Stimulated activated CD4-positive, alpha-beta T cell treated with anti-CD3 and anti-CD28 coated beads, Interleukin-15, amount 100 ng/mL, for 1 hour (primary cell): ENCODE measurements at regions not wholly inside any gene's neighbourhood (a gene's known extent, or its start where the extent isn't known, plus 50 kb on each side); places are given as distances from the start of the nearest gene placed in this dataset.
"Not testable (repeated sequence)": the region's sequence is repeated elsewhere in the genome, so short reads cannot be mapped to it uniquely, and the experiment has no call there.

Source experiments
- DNase-seq, 2 donors: peaks; one replicate each; pipeline ENCODE4 v3.0.0-alpha.2; 2020; ENCODE audit warnings: low read depth in 1 of 2, low spot score in 1 of 2

- no peak for DNase-seq
These were observed 219.2 kb downstream of the FOXD2 start for GRCh38 chr1:47656719-47657685.

- DNase-seq: no peak
These were observed 220.5 kb downstream of the FOXD2 start for GRCh38 chr1:47658161-47658920.

- no peak for DNase-seq
These were observed 221.3 kb downstream of the FOXD2 start for GRCh38 chr1:47659146-47659545.

GRCh38 chr1:47660622-47661021 lies 222.8 kb downstream of the FOXD2 start:
- DNase-seq: no peak

- DNase-seq: no peak
These were observed 223.2 kb downstream of the FOXD2 start for GRCh38 chr1:47661040-47661439.

- no peak for DNase-seq
These were observed 224.2 kb downstream of the FOXD2 start for GRCh38 chr1:47662068-47662467.

- DNase-seq: no peak
These were observed 225.4 kb downstream of the FOXD2 start for GRCh38 chr1:47663286-47663685.

GRCh38 chr1:47664356-47664755 lies 226.5 kb downstream of the FOXD2 start:
- no peak for DNase-seq

- not testable (repeated sequence) for DNase-seq
These were observed 227.1 kb downstream of the FOXD2 start for GRCh38 chr1:47664896-47665295.

GRCh38 chr1:47669081-47669585 lies 231.3 kb downstream of the FOXD2 start:
- no peak for DNase-seq

- no peak for DNase-seq
These were observed 234.8 kb downstream of the FOXD2 start for GRCh38 chr1:47672622-47673021.

GRCh38 chr1:47674189-47674588 lies 236.3 kb downstream of the FOXD2 start:
- no peak for DNase-seq

GRCh38 chr1:47675047-47675675 lies 237.3 kb downstream of the FOXD2 start:
- DNase-seq: no peak

- no peak for DNase-seq
These were observed 237.9 kb downstream of the FOXD2 start for GRCh38 chr1:47675721-47676120.

GRCh38 chr1:47676311-47677054 lies 238.6 kb downstream of the FOXD2 start:
- no peak for DNase-seq

- no peak for DNase-seq
These were observed 239.5 kb downstream of the FOXD2 start for GRCh38 chr1:47677241-47677940.

- no peak for DNase-seq
These were observed 240.7 kb downstream of the FOXD2 start for GRCh38 chr1:47678464-47678980.

GRCh38 chr1:47679301-47679791 lies 241.5 kb downstream of the FOXD2 start:
- no peak for DNase-seq

- DNase-seq: no peak
These were observed 242.0 kb downstream of the FOXD2 start for GRCh38 chr1:47679826-47680225.
